MM.1S (cell line): ENCODE measurements at regions not wholly inside any gene's neighbourhood (a gene's known extent, or its start where the extent isn't known, plus 50 kb on each side); places are given as distances from the start of the nearest gene placed in this dataset.

Experiments
- DNase-seq: peaks from one replicate; pipeline ENCODE4 v3.0.0-alpha.2; 2015
- H2AFZ ChIP-seq: fragments of 300-600 bp; sonication (generic); 2 replicates; pipeline ENCODE4 v1.6.0; 2016; ENCODE audit warnings: antibody characterized with exemption, low read length
- H3F3A ChIP-seq: fragments of 300-600 bp; sonication (generic); 2 replicates; pipeline ENCODE4 v1.6.1; 2016; ENCODE audit warnings: mild to moderate bottlenecking, antibody characterized with exemption, low read length, moderate library complexity, mixed read lengths; ENCODE audit not compliant: insufficient read depth
- H3K27ac ChIP-seq: fragments of 300-600 bp; sonication (generic); 2 replicates; pipeline ENCODE4 v1.5.1; 2016; ENCODE audit warnings: mild to moderate bottlenecking, low read length
- H3K27me3 ChIP-seq: fragments of 300-600 bp; sonication (generic); replicated peaks from 2 replicates; pipeline ENCODE4 v1.6.0; 2016; ENCODE audit warnings: low read length; ENCODE audit not compliant: insufficient read depth
- H3K36me3 ChIP-seq: fragments of 300-600 bp; sonication (generic); replicated peaks from 2 replicates; pipeline ENCODE4 v1.6.1; 2016; ENCODE audit warnings: mild to moderate bottlenecking, low read length, mixed read lengths; ENCODE audit not compliant: insufficient read depth
- H3K4me1 ChIP-seq: fragments of 300-600 bp; sonication (generic); 2 replicates; pipeline ENCODE4 v1.6.1; 2016; ENCODE audit warnings: low read length, mixed read lengths
- H3K4me2 ChIP-seq: fragments of 300-600 bp; sonication (generic); 2 replicates; pipeline ENCODE4 v1.6.0; 2016; ENCODE audit warnings: low read depth, low read length
- H3K4me3 ChIP-seq: fragments of 300-600 bp; sonication (generic); 2 replicates; pipeline ENCODE4 v1.5.1; 2016; ENCODE audit warnings: low read length, mixed read lengths
- H3K79me2 ChIP-seq: fragments of 300-600 bp; sonication (generic); 2 replicates; pipeline ENCODE4 v1.6.1; 2016; ENCODE audit warnings: mixed run types, low read length, mixed read lengths
- H3K9ac ChIP-seq: fragments of 300-600 bp; sonication (generic); 2 replicates; pipeline ENCODE4 v1.6.1; 2016; ENCODE audit warnings: low read length, mixed read lengths
- H3K9me2 ChIP-seq: fragments of 300-600 bp; sonication (generic); replicated peaks from 2 replicates; pipeline ENCODE4 v1.6.1; 2016; ENCODE audit warnings: mild to moderate bottlenecking, low read length, mixed read lengths; ENCODE audit not compliant: insufficient read depth
- H3K9me3 ChIP-seq: fragments of 300-600 bp; sonication (generic); replicated peaks from 2 replicates; pipeline ENCODE4 v1.6.1; 2016; ENCODE audit warnings: mild to moderate bottlenecking, low read length, mixed read lengths; ENCODE audit not compliant: insufficient read depth
- H4K20me1 ChIP-seq: fragments of 300-600 bp; sonication (generic); 2 replicates; pipeline ENCODE4 v1.6.1; 2016; ENCODE audit warnings: mild to moderate bottlenecking, low read length, moderate library complexity, mixed read lengths; ENCODE audit not compliant: insufficient read depth
- CTCF ChIP-seq: fragments of 300-600 bp; sonication (generic); IDR thresholded peaks from 2 replicates; pipeline ENCODE4 v1.5.1; 2016; ENCODE audit warnings: antibody characterized with exemption, low read length, mixed read lengths
- EZH2 ChIP-seq: fragments of 300-600 bp; sonication (generic); optimal IDR thresholded peaks from 2 replicates; pipeline ENCODE3; 2017; ENCODE audit warnings: low read depth, mild to moderate bottlenecking, antibody characterized with exemption, low read length, mixed read lengths
- EZH2phosphoT487 ChIP-seq: fragments of 300-600 bp; sonication (generic); IDR thresholded peaks from 2 replicates; pipeline ENCODE4 v1.6.1; 2018; ENCODE audit warnings: antibody characterized with exemption, low read length

- no peak overlapping the region for H3K4me2 ChIP-seq
- H3K27me3 ChIP-seq, result no peaks in the 10 kb centered on the region
- H4K20me1 ChIP-seq, result no peaks in the 10 kb centered on the region
- H3K27ac ChIP-seq, result no peak overlapping the region
- TF ChIP-seq EZH2, result no peak
- no peak for TF ChIP-seq CTCF
- no peak for TF ChIP-seq EZH2phosphoT487
- no peaks in the 10 kb centered on the region for H3K36me3 ChIP-seq
- H3K4me1 ChIP-seq, result no peaks in the 10 kb centered on the region
- no peaks in the 10 kb centered on the region for H3K79me2 ChIP-seq
- no peak overlapping the region for H3K4me3 ChIP-seq
- H3K9me3 ChIP-seq, result no peaks in the 10 kb centered on the region
- no peak overlapping the region for H3K9ac ChIP-seq
- DNase-seq, result no peak
- no peak overlapping the region for H2AFZ ChIP-seq
- H3F3A ChIP-seq, result no peaks in the 10 kb centered on the region
- H3K9me2 ChIP-seq, result no peaks in the 10 kb centered on the region
These were observed 252.3 kb upstream of the SESN3 start for GRCh38 chr11:95483339-95483738.

- Histone ChIP-seq H3K27ac (no peak overlapping the region), H4K20me1 (no peaks in the 10 kb centered on the region), H3F3A (no peaks in the 10 kb centered on the region), H3K4me3 (no peak overlapping the region), H3K79me2 (no peaks in the 10 kb centered on the region), H2AFZ (no peak overlapping the region), H3K4me1 (no peaks in the 10 kb centered on the region), H3K9ac (no peak overlapping the region), H3K9me2 (no peaks in the 10 kb centered on the region), H3K36me3 (no peaks in the 10 kb centered on the region), H3K9me3 (no peaks in the 10 kb centered on the region), H3K4me2 (no peak overlapping the region), H3K27me3 (no peaks in the 10 kb centered on the region)
- no peak for TF ChIP-seq EZH2phosphoT487
- no peak for TF ChIP-seq EZH2
- TF ChIP-seq CTCF, result no peak
- no peak for DNase-seq
These were observed 247.0 kb upstream of the SESN3 start for GRCh38 chr11:95478003-95478402.

GRCh38 chr11:95469258-95469657 is 238.3 kb upstream of the SESN3 start:
- Histone ChIP-seq H3K9me2 (no peaks in the 10 kb centered on the region), H3K27ac (no peak overlapping the region), H3F3A (no peaks in the 10 kb centered on the region), H3K9ac (no peak overlapping the region), H3K4me2 (no peak overlapping the region), H2AFZ (no peak overlapping the region), H4K20me1 (no peaks in the 10 kb centered on the region), H3K27me3 (no peaks in the 10 kb centered on the region), H3K36me3 (no peaks in the 10 kb centered on the region), H3K4me3 (no peak overlapping the region), H3K4me1 (no peaks in the 10 kb centered on the region), H3K79me2 (no peaks in the 10 kb centered on the region), H3K9me3 (no peaks in the 10 kb centered on the region)
- TF ChIP-seq EZH2phosphoT487, result no peak
- TF ChIP-seq EZH2, result no peak
- TF ChIP-seq CTCF, result no peak
- no peak for DNase-seq

- Histone ChIP-seq H4K20me1 (no peaks in the 10 kb centered on the region), H3K4me1 (peaks cover 3% of the 10 kb centered on the region; the same call in 1 of the 2 replicates), H3F3A (no peaks in the 10 kb centered on the region), H3K4me2 (no peak overlapping the region), H3K9me3 (no peaks in the 10 kb centered on the region), H3K27me3 (no peaks in the 10 kb centered on the region), H3K27ac (no peak overlapping the region), H2AFZ (no peak overlapping the region), H3K9me2 (no peaks in the 10 kb centered on the region), H3K36me3 (no peaks in the 10 kb centered on the region), H3K9ac (no peak overlapping the region), H3K79me2 (no peaks in the 10 kb centered on the region), H3K4me3 (no peak overlapping the region)
- no peak for DNase-seq
- TF ChIP-seq EZH2, result no peak
- no peak for TF ChIP-seq CTCF
- no peak for TF ChIP-seq EZH2phosphoT487
These were observed 235.4 kb upstream of the SESN3 start for GRCh38 chr11:95466416-95466815.
